ENCODE measurements at regions not wholly inside any gene's neighbourhood (a gene's known extent, or its start where the extent isn't known, plus 50 kb on each side); places are given as distances from the start of the nearest gene placed in this dataset.

DNA sequence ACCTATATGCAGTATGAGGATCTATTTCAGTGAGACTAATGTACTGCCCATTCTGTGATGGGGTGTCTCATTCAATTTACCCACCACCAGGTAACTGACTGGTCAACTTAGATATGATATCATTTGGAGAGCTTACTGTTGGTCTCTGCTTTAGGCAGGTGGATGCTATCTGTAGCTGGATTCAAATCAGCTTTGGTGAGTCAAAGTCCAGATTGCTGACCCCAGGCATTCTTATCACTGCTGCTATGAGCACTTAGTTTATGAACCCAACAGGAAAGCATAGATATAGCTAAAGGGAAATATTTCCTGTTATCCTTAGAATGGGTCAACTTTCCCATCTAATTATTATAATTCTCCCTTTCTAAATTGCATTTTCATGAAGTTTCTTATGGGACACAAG, 1295.2 kb upstream of the SPRY2 start:
- Histone ChIP-seq H3K4me2 (ENCODE audit: low read depth, low read length) (no peak overlapping the region), H3K4me1 (ENCODE audit: control insufficient read depth, insufficient read depth, low read length) (no peaks in the 10 kb centered on the region), H2AFZ (replicated peaks; ENCODE audit: low read length, poor library complexity) (no peak overlapping the region), H3K9ac (ENCODE audit: low read depth, low read length) (no peak overlapping the region), H3K18ac (ENCODE audit: low read depth, low read length) (no peak overlapping the region), H3K4ac (ENCODE audit: low read depth, low read length) (no peak overlapping the region), H3K9me3 (ENCODE audit: control insufficient read depth, insufficient read depth, low read length) (peaks cover 3% of the 10 kb centered on the region; the same call in 1 of the 2 replicates), H4K8ac (ENCODE audit: low read depth in 2 of 2, low read length in 2 of 2) (no peak overlapping the region), H2BK120ac (ENCODE audit: low read depth, low read length) (no peak overlapping the region), H4K5ac (ENCODE audit: low read depth, low read length) (no peak overlapping the region), H3K9me1 (ENCODE audit: insufficient read depth, low read length) (no peaks in the 10 kb centered on the region), H3K27me3 (ENCODE audit: control insufficient read depth, insufficient read depth, low read length) (no peaks in the 10 kb centered on the region), H3K36me3 (ENCODE audit: control insufficient read depth, insufficient read depth, low read length) (no peaks in the 10 kb centered on the region), H2BK20ac (ENCODE audit: low read depth, low read length) (no peak overlapping the region), H3K4me3 (ENCODE audit: insufficient read depth, low read depth, low read length) (no peak overlapping the region), H3K23ac (ENCODE audit: low read depth, low read length) (no peak overlapping the region), H2AK9ac (replicated peaks; ENCODE audit: low read depth, low read length, poor library complexity) (no peak overlapping the region), H4K91ac (ENCODE audit: insufficient read depth, low read depth, low read length) (no peak overlapping the region), H4K20me1 (ENCODE audit: insufficient read depth, low read length) (no peaks in the 10 kb centered on the region), H3K14ac (replicated peaks; ENCODE audit: low read depth, low read length) (no peak overlapping the region), H3K56ac (ENCODE audit: extremely low read depth, insufficient read depth, low read length) (no peak overlapping the region), H2BK15ac (ENCODE audit: low read depth, low read length) (no peak overlapping the region), H2BK5ac (ENCODE audit: low read depth, low read length, poor library complexity, severe bottlenecking) (no peak overlapping the region), H3K79me1 (ENCODE audit: low read depth in 1 of 2, low read length in 2 of 2) (no peaks in the 10 kb centered on the region), H2AK5ac (ENCODE audit: low read depth, low read length) (no peak overlapping the region), H3K27ac (ENCODE audit: insufficient read depth, low read length) (no peak overlapping the region)
- intact Hi-C loops (cut with micrococcal nuclease) (no loop called here), in situ Hi-C loops (cut with MboI; ENCODE audit: low sequenced_read_pairs) (no loop called here), dilution Hi-C loops (cut with HindIII; ENCODE audit: low sequenced_read_pairs, unreplicated experiment) (no loop called here)
- DNase-seq, result no peak
- ChIA-PET POLR2A (ENCODE audit: unreplicated experiment) (no interaction called here), CTCF (no interaction called here)
- no peak for ATAC-seq (ENCODE audit: low read depth)
- TF ChIP-seq CEBPB (IDR thresholded peaks at IDR 0.05; ENCODE audit: low read depth, low read length), result no peak
- no peak for TF ChIP-seq BHLHE40 (IDR thresholded peaks at IDR 0.05; ENCODE audit: low read depth, low read length)
- no peak for TF ChIP-seq MXI1 (IDR thresholded peaks at IDR 0.05; ENCODE audit: borderline replicate concordance, low read depth, low read length)
- no peak for TF ChIP-seq FOS (IDR thresholded peaks at IDR 0.05; ENCODE audit: low read depth, low read length)
- TF ChIP-seq, protein P1, sequence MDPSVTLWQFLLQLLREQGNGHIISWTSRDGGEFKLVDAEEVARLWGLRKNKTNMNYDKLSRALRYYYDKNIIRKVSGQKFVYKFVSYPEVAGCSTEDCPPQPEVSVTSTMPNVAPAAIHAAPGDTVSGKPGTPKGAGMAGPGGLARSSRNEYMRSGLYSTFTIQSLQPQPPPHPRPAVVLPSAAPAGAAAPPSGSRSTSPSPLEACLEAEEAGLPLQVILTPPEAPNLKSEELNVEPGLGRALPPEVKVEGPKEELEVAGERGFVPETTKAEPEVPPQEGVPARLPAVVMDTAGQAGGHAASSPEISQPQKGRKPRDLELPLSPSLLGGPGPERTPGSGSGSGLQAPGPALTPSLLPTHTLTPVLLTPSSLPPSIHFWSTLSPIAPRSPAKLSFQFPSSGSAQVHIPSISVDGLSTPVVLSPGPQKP (IDR thresholded peaks at IDR 0.05; ENCODE audit: borderline replicate concordance, low read depth, low read length), result no peak
- no peak for TF ChIP-seq RAD21 (IDR thresholded peaks at IDR 0.05; ENCODE audit: low read length)
- TF ChIP-seq CTCF (conservative IDR thresholded peaks at IDR 0.05; ENCODE audit: low read depth, low read length), result no peak
- TF ChIP-seq MAFK (IDR thresholded peaks at IDR 0.05; ENCODE audit: low read depth, low read length), result no peak
- no peak for TF ChIP-seq NFE2L2 (IDR thresholded peaks at IDR 0.05; ENCODE audit: low read depth, low read length)
- no peak for TF ChIP-seq CHD1 (IDR thresholded peaks at IDR 0.05; ENCODE audit: low read depth, low read length)
- no peak for TF ChIP-seq POLR2A (IDR thresholded peaks at IDR 0.05; ENCODE audit: low read depth, low read length)
- no peak for TF ChIP-seq RCOR1 (IDR thresholded peaks at IDR 0.05; ENCODE audit: insufficient replicate concordance, low read length)
- TF ChIP-seq MAZ (IDR thresholded peaks at IDR 0.05; ENCODE audit: borderline replicate concordance, low read depth, low read length), result no peak
- no peak for TF ChIP-seq SMC3 (IDR thresholded peaks at IDR 0.05; ENCODE audit: low read depth, low read length)
- TF ChIP-seq, protein P2, sequence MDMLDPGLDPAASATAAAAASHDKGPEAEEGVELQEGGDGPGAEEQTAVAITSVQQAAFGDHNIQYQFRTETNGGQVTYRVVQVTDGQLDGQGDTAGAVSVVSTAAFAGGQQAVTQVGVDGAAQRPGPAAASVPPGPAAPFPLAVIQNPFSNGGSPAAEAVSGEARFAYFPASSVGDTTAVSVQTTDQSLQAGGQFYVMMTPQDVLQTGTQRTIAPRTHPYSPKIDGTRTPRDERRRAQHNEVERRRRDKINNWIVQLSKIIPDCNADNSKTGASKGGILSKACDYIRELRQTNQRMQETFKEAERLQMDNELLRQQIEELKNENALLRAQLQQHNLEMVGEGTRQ (IDR thresholded peaks at IDR 0.05; ENCODE audit: low read depth, low read length), result no peak
- no peak for TF ChIP-seq RFX5 (IDR thresholded peaks at IDR 0.05; ENCODE audit: low read depth, low read length)
- BruUV-seq (replicated peaks), result no TSS peak

Measured in IMR-90 (cell line).